ENCODE measurements at regions not wholly inside any gene's neighbourhood (a gene's known extent, or its start where the extent isn't known, plus 50 kb on each side); places are given as distances from the start of the nearest gene placed in this dataset.

GRCh38 chr22:48361099-48361639 lies 1466.5 kb downstream of the BRD1 start:
- TF ChIP-seq ZFP3 (CRISPR knock-in tag; IDR thresholded peaks at IDR 0.05) (no peak), CSRNP3 (CRISPR knock-in tag; IDR thresholded peaks at IDR 0.05) (no peak), ZNF565 (CRISPR knock-in tag; conservative IDR thresholded peaks at IDR 0.05; ENCODE audit: low read depth) (no peak), ARNTL (CRISPR knock-in tag; IDR thresholded peaks at IDR 0.05; ENCODE audit: borderline replicate concordance, low read depth) (no peak), CSDC2 (CRISPR knock-in tag; IDR thresholded peaks at IDR 0.05) (no peak), SNAI2 (CRISPR knock-in tag; IDR thresholded peaks at IDR 0.05) (no peak)

Measured in SK-N-SH treated with all-trans-retinoic acid at 6 μM for 48 hours (cell line).